ENCODE measurements at regions not wholly inside any gene's neighbourhood (a gene's known extent, or its start where the extent isn't known, plus 50 kb on each side); places are given as distances from the start of the nearest gene placed in this dataset.
A peak's percentile ranks its signal among the peaks of the same experiment; 100 is the strongest.
"Not testable (repeated sequence)": the region's sequence is repeated elsewhere in the genome, so short reads cannot be mapped to it uniquely, and the experiment has no call there.

DNA sequence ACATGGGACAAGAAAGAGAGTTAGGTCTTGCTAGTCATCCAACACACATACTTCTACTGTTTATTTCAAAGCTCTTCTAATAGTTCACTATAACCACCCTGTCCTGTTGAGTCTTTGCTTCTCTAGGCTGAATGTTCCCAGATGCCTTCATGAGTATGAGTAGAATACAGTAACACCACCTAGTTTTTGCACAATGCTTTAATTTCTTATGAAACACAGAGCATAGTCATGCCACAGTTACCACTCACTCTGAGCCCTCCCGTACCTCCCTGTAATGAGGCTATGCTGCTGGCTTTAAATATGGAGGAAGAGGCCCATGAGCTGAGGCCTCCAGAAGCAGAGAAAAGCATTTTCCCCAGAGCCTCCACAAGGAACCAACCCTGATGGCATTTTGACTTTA, 75.0 kb upstream of the SLC1A3 start:
- no peak for ATAC-seq

DNA sequence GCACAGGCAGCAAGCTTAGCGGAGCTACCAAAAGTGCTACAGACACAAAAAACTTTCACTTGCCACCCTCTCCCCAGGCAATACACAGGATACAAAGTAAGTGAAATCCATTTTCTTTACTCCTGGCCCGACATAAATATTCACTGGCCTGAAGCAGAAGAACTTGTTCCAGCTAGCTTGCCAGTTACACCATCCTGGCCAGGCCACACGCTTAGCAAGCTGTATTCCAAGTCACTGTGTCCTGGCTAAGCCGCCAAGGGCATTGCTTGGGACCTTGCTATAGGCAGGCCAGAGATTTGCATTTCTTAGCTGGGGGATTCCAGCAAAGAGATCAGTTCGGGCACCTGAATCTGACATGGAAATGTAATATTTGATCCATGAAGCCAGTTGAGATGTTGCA, 71.0 kb upstream of the SLC1A3 start:
- ATAC-seq, result peak; percentile 78

DNA sequence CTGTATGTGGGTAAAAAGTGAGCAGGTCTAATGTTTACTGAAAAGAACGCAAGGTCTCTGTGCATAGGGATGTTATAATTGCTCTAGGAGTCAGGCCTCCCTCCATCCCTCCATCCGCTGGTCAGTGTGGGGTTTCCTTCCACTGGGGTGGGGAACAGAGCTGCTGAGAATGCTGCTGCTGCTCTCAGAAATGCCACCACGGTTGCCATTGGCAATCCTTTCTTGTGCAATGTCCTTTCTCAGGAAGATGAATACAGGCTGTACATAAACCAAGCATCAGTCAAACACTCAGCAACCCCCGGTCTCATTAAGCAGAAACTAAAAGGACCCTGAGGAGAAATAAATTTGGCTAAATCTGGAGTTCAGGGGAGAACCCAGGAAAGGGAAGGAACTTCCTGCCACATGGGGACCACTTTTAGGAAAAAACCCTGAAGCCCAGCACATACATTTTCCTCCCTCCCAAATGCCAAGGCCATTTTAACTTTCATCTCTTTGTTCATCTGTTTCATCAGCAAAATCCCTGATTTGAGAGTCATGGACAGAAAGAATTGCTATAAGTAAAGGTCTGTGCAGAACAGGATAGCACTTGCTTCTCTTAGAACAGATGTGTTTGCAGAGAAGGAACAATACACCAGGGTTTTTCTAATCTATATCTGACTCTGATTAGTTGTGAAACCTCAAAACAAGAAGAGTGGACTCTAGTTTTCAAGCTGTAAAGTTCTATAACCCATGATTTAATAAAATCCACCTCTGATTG, 70.4 kb upstream of the SLC1A3 start:
- ATAC-seq, result no peak

DNA sequence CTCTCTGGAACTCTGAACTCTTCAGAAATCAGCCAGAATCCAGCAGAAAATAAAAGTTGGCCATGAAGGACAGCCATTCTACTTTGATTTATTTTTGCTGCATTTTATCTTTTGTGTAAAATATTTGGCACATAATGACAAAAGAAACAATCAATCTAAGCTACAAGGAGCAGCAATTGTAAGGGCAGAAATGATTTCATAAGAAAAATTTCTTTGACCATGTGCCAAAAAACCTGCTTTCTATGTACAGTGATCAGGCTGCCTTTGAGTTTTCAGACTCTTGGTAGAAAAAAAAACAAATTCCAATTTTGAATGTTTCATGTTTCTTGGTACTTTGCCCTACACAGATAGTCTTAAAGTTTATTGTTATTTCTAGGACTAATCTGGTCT, 69.8 kb upstream of the SLC1A3 start:
- no peak for ATAC-seq

DNA sequence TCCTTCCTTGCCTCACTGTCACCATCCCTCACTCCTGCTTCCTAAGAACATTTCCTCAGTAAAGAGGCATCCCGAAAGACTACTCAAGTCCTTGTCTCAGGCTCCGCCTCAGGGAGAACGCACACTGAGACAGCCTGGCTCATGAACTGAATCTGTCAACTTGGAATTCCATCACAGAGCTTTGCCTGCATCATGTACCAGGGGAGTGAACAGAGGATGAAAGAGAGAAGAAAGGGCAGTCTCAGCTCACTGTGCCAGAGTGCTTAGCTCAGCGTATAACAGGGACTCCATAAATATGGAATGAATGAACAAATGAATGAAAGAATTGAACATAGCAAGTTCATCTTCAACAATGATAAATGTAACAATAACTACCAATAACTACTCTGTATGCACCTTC, 68.7 kb upstream of the SLC1A3 start:
- no peak for ATAC-seq

DNA sequence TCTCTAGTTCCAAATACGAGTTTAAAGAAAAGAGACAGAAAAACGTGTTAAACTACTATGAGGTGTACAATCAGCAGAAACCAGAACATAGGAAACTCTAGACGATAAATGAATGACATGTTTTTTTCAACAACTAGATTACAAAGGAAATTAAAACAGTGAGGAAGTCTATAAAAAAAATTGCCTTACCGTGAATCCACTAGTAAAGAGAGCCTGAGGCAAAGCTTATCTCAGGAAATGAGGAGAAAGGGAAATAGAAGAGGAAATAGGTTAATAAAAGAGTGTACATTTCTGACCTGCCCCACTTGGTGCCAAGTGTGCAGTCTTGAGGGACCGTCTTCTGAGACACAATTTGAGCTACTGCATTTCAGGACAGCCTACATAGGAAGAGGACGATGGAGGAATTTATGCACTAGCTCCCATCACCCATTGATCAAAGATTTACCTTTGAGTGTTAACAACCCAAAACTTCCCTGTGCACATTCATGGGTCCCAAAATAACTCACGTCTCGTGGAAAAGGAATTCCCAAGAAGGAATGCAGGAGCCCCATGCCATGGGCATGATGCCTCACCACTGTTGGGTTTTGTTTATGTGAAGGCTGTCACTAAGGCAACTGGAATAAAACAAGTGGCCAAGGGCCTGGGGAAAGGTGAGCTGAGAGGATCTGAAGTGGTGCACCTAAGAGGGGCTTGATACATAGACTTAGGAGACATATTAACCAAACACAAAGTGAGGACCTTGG, 53.6 kb upstream of the SLC1A3 start:
- no peak for ATAC-seq

DNA sequence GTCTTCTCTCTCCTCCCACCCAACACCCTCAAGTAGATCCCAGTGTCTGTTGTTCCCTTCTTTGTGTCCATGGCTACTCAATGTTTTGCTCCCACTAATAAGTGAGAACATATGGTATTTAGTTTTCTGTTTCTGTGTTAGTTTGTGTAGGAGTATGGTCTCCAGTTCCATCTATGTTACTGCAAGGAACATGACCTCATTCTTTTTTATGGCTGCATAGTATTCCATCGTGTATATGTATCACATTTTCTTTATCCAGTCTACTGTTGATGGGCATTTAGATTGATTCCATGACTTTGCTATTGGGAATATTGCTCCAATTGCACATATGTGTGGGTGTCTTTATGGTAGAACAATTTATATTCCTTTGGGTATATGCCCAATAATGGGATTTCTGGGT, 51.4 kb upstream of the SLC1A3 start:
- not testable (repeated sequence) for ATAC-seq
